GM21515 (cell line): ENCODE measurements at regions not wholly inside any gene's neighbourhood (a gene's known extent, or its start where the extent isn't known, plus 50 kb on each side); places are given as distances from the start of the nearest gene placed in this dataset.
"Not testable (repeated sequence)": the region's sequence is repeated elsewhere in the genome, so short reads cannot be mapped to it uniquely, and the experiment has no call there.

Experiments used
- ATAC-seq: cut with Tn5 transposase; IDR thresholded peaks from one replicate; pipeline ENCODE4 v1.9.1; 2021; ENCODE audit not compliant: unreplicated experiment

GRCh38 chr10:35835545-35835944 is 193.4 kb upstream of the FZD8 start:
- no peak for ATAC-seq

- no peak for ATAC-seq
Measured at GRCh38 chr10:35834877-35835494, 192.9 kb upstream of the FZD8 start.

DNA sequence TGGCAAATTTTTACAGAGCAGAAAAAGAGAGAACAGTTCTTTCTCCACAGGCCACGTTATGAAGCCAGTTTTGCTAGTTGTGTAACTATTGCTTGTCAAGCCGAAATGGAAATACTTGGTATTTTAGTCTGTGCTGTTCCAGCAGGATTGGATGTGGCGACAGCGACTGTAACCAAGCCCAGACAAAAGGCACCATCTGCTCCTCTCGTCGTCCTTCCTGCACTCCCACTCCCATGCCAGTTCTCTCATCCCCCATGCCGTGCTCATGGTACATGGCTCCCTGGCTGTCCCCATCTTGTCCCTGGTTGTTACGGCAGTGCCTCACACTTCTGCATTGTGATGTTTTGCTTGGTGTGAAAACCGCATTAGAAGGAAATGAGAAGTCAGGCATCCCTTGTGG is 185.7 kb upstream of the FZD8 start:
- no peak for ATAC-seq

DNA sequence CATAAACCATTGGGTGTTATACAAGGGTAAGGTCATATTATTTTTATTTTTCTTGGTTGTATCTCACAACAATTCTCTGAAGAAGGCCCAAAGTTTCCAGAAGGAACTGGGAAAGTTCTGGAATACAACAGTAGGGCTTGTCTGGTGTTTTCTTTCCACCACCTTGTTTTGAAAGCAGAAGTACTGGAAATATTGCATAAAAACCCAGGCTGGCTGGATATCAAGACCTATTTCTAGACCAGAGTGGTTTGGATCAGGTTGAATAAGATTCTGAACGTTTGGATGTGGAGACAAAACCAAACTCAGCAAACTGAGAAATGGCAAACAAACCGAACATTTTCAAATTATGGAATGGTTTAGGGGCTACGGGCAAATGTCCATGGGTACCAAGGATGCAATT is 182.6 kb upstream of the FZD8 start:
- ATAC-seq, result no peak

DNA sequence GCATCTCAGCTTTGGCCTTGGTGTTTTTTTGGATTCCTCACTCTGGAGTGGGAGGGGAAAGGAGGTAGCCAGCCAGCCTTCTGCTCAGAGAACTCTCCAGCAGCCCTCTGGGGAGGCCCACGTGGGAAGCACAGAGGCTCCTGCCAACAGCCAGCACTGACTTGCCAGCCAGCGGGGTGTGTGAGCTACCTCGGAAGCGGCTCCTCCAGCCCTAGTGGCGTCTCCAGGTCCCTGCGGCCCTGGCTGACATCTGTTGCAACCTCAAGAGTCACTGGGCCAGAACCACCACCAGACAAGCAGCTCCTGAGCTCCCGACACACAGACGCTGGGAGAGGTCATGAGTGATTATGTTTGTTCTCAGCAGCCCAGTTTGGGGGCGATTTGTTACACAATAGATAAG is 180.2 kb upstream of the FZD8 start:
- no peak for ATAC-seq

DNA sequence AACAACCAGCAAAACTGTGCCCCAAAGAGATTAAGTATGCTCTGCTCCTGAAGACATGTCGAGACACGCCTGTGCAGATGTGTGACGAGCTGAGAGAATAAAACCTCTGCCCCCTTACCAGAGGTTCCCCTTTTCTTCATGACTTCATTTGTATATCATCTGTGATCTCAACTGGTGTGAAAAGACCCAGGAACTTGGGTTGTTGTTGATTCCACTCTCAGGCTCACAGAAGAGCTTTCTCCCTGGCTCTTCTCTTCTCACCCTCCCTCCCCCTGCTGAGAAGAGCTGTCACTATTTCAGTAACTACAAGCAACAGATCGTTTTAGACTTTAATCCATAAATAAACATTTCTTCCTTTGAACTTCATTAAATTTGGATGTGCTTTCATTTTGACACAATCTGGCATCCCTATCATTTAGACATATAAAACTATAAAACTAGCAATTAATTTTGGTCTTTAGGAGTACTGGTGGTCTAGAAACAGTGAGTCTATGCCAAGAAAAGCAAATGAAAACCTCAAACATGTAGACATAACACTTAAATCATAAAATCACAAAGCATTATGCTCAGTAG is 179.3 kb upstream of the FZD8 start:
- no peak for ATAC-seq

DNA sequence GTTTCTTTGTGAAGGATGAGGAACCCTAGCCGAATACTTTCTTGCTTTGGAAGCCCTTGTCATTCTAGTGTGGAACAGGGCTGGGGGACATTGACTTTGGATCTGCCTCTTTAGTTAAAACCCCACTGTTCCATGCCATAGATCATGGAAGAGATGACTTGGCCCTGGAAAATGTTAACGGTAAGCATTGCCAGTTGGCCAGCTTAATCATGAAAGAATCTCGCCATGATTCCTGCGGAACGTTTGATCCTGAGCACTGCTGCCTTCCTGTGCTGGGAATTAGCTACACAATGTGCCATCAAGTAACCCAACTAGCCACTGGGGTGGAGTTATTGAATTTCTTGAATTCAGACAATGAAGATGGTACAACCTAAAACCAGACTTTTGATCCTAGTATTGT is 177.6 kb upstream of the FZD8 start:
- ATAC-seq, result no peak

DNA sequence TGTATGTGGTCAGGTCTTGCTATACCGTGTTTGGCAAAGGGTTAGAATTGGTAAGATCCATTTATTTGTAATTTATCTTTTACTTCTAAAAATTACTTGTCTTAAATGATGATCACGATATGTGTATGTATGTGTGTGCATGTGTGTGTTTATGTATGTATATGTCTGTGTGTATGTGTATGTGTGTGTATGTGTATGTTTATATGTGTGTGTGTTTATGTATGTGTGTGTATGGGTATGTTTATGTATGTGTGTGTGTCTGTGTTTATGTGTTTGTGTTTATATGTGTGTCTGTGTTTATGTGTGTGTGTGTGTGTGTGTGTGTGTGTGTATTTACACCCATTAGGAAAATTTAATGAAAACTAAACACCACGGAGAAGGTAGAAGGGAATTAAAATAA is 176.9 kb upstream of the FZD8 start:
- no peak for ATAC-seq

DNA sequence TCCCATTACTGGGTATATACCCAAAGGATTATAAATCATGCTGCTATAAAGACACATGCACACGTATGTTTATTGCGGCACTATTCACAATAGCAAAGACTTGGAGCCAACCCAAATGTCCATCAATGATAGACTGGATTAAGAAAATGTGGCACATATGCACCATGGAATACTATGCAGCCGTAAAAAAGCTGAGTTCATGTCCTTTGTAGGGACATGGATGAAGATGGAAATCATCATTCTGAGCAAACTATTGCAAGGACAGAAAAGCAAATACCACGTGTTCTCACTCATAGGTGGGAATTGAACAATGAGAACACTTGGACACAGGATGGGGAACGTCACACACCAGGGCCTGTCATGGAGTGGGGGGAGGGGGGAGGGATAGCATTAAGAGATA is 175.0 kb upstream of the FZD8 start:
- ATAC-seq, result not testable (repeated sequence)

GRCh38 chr10:35813219-35813618 is 171.1 kb upstream of the FZD8 start:
- no peak for ATAC-seq

GRCh38 chr10:35808344-35808743 is 166.2 kb upstream of the FZD8 start:
- no peak for ATAC-seq

GRCh38 chr10:35803046-35803445 is 160.9 kb upstream of the FZD8 start:
- ATAC-seq, result no peak

- no peak for ATAC-seq
Measured at GRCh38 chr10:35797187-35797586, 155.1 kb upstream of the FZD8 start.

DNA sequence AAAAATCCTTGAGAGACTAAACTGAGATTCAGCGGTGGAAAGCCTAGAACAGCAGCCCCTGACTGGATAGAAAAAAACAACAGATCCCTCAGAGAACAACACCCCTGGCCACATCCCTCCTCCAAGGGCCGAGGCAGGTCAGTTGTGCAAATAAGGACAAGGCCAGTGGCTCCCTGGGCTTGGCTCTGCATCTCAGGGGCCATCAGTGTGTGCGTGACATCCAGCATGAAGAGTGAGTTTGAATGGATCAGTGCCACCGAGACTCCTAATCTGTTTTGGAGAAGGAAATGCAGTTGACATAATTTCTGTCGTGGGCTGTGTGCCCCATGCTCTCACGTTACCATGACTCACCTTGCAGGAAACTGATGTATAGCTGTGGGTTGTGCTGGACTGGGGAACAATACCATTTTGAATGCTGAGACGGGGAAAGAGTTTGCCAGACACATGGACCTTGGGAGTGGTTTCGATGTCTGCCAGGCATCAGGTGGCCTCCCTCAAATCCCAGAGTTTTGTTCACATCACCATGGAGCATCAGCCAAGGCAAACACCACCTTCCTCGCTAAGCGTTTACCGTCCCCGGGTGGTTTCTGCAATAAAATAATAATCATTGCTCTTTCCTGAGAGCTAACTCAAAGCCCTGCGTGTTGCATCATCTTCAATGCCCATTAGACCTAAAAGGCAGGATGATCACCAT is 153.2 kb upstream of the FZD8 start:
- ATAC-seq, result no peak

DNA sequence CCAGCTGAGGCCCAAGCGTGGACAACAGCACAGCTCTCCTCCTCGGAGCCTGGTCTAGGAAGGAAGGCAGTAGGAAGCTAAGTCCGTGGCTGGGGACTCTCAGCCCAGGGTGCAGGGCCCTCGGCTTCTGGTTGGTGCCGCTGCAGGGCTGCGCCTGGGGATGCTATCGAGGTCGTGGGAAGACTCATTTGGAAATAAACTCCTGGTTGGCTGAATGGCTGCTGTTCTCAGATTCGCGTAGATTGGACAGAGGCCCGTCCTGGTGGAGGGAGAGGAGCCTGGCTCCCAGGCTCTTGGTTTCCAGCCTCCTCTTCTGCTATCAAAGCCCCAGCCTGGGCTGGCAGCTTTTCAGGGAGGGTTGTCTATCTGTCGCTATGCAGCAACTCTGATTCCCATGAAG is 152.6 kb upstream of the FZD8 start:
- no peak for ATAC-seq

- ATAC-seq, result no peak
Measured at GRCh38 chr10:35792291-35792690, 150.2 kb upstream of the FZD8 start.

GRCh38 chr10:35789996-35790395 is 147.9 kb upstream of the FZD8 start:
- no peak for ATAC-seq

GRCh38 chr10:35784751-35785150 is 142.7 kb upstream of the FZD8 start:
- ATAC-seq, result no peak

DNA sequence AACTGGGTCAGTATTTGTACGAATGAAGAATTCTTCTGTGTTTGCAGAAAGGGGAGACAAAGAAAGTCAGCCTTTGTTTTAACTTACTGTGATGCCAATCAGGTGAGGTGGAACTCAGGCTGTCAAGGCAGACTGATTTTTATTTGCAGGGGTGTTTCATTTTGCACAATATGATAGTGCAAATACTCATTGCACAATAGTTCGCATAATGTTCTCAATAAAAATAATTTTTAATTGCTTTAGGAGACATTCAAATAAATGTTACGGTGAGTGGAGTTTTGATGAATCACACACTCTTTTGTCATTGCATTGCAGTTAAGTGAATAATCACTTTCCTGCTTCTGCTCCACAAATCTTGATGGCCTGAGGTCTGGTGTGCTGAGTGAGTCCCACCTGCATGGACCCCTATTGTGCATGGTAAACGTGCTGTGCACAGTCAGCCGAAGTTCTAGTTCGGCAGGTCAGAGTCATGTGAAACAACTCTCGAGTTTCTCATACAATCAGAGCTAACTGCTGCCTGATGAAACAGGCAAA is 141.3 kb upstream of the FZD8 start:
- no peak for ATAC-seq

DNA sequence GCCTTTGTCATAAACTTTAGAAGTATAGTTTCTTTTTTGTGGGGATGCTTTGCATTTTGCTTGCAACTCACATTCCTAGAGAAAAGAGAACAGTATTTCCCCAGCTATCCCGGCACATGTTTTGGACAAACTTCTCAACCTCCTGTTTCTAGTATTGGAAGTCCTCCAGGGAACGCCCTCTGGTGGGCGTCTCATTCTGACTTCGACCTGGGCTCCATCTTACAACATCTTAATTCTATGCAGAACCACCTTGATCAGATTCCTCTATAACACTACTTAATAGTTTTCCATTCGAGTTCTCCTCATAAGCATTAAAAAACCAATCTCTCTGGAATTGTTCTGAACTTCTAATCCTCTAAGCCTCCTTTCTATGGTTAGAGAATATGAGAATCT is 139.5 kb upstream of the FZD8 start:
- ATAC-seq, result no peak

DNA sequence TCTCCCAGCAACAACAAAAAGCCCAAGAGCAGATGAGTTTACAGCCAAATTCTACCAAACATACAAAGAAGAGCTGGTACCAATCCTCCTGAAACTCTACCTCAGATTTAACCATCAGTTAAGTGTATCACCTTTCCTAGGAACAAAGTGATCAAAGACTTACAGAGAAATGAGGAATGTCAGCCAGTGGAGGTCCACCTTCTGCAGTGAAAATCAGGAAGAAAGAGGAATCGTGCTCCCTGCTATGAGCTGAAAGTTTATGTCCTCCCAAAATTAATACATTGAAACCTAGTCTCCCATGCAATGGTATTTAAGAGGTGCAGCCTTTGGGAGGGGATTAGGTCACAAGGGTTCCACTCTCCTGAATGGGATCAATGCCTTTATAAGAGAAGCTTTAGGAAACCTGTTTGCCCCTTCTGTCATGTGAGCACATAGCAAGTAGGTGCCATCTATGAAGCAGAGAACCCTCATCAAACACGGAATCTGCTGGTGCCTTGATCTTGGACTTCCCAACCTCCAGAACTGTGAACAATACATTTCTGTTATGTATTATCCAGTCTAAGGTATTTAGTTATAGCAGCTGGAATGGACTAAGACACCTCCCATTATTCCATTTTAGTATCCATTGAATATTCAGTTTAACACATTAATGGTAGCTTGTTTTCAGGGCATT is 139.0 kb upstream of the FZD8 start:
- ATAC-seq, result no peak

- no peak for ATAC-seq
Measured at GRCh38 chr10:35778306-35778705, 136.2 kb upstream of the FZD8 start.
